22Rv1 (cell line): ENCODE measurements at regions not wholly inside any gene's neighbourhood (a gene's known extent, or its start where the extent isn't known, plus 50 kb on each side); places are given as distances from the start of the nearest gene placed in this dataset.

Source experiments
- H3K27ac ChIP-seq: fragments of 450-650 bp; 2 replicates; pipeline ENCODE4 v1.5.1; 2017
- CTCF ChIP-seq: fragments of 450-650 bp; IDR thresholded peaks from 2 replicates; pipeline ENCODE4 v1.5.1; 2017; ENCODE audit warnings: mild to moderate bottlenecking
- ZFX ChIP-seq: fragments of 450-650 bp; IDR thresholded peaks from 2 replicates; pipeline ENCODE4 v1.6.1; 2017; ENCODE audit warnings: antibody characterized with exemption, borderline replicate concordance

- no peak overlapping the region for H3K27ac ChIP-seq
- no peak for TF ChIP-seq CTCF
- no peak for TF ChIP-seq ZFX
These were observed 84.0 kb downstream of the CYB561 start for GRCh38 chr17:63362115-63362514.

- no peak for TF ChIP-seq ZFX
- TF ChIP-seq CTCF, result no peak
- H3K27ac ChIP-seq, result no peak overlapping the region
These were observed 81.7 kb downstream of the CYB561 start for GRCh38 chr17:63364387-63364786.

GRCh38 chr17:63364944-63365343 lies 81.2 kb downstream of the CYB561 start:
- TF ChIP-seq ZFX, result no peak
- no peak for TF ChIP-seq CTCF
- no peak overlapping the region for H3K27ac ChIP-seq

GRCh38 chr17:63365366-63366240 lies 80.5 kb downstream of the CYB561 start:
- TF ChIP-seq ZFX (no peak), CTCF (no peak)
- no peak overlapping the region for H3K27ac ChIP-seq

- no peak for TF ChIP-seq ZFX
- no peak for TF ChIP-seq CTCF
- no peak overlapping the region for H3K27ac ChIP-seq
These were observed 79.9 kb downstream of the CYB561 start for GRCh38 chr17:63366241-63366566.

GRCh38 chr17:63369233-63369632 lies 76.9 kb downstream of the CYB561 start:
- no peak overlapping the region for H3K27ac ChIP-seq
- TF ChIP-seq ZFX, result no peak
- TF ChIP-seq CTCF, result no peak

GRCh38 chr17:63370696-63371095 lies 75.4 kb downstream of the CYB561 start:
- no peak overlapping the region for H3K27ac ChIP-seq
- TF ChIP-seq CTCF, result no peak
- no peak for TF ChIP-seq ZFX
